Upper lobe of right lung (tissue), 1 donor: ENCODE measurements at regions not wholly inside any gene's neighbourhood (a gene's known extent, or its start where the extent isn't known, plus 50 kb on each side); places are given as distances from the start of the nearest gene placed in this dataset.

Source experiments
- ATAC-seq: fragments of 200-7000 bp; cut with Tn5 transposase; one replicate; pipeline ENCODE4 v1.9.1; 2020; ENCODE audit warnings: mild to moderate bottlenecking, moderate library complexity
- DNase-seq: peaks from one replicate; pipeline ENCODE4 v3.0.0-alpha.2; 2020
- H3K27ac ChIP-seq: fragments of 200-600 bp; one replicate; pipeline ENCODE4 v1.8.0; 2022
- H3K27me3 ChIP-seq: fragments of 200-600 bp; one replicate; pipeline ENCODE4 v1.8.0; 2022; ENCODE audit warnings: mild to moderate bottlenecking
- H3K36me3 ChIP-seq: fragments of 200-600 bp; one replicate; pipeline ENCODE4 v1.8.0; 2022
- H3K4me1 ChIP-seq: fragments of 200-600 bp; one replicate; pipeline ENCODE4 v1.8.0; 2022
- H3K4me3 ChIP-seq: fragments of 200-600 bp; one replicate; pipeline ENCODE4 v1.8.0; 2022; ENCODE audit warnings: mild to moderate bottlenecking
- H3K9me3 ChIP-seq: fragments of 200-600 bp; one replicate; pipeline ENCODE4 v1.8.0; 2022
- CTCF ChIP-seq: fragments of 200-600 bp; IDR thresholded peaks from one replicate; pipeline ENCODE4 v1.8.0; 2022; ENCODE audit warnings: antibody characterized with exemption
- intact Hi-C: fragments of 100-400 bp; cut with DNase I; formaldehyde crosslinking; loops from one replicate; pipeline ENCODE4 v1.11.0; 2022
- donor health status: DM: no; HTN: yes; CAD: no; lungs with severe emphysema.

GRCh38 chr4:66602622-66603021 is 932.3 kb upstream of the EPHA5 start:
- Histone ChIP-seq H3K27ac (no peak overlapping the region), H3K4me3 (no peak overlapping the region), H3K27me3 (no peaks in the 10 kb centered on the region), H3K4me1 (no peaks in the 10 kb centered on the region), H3K36me3 (no peaks in the 10 kb centered on the region), H3K9me3 (no peaks in the 10 kb centered on the region)
- no peak for TF ChIP-seq CTCF
- intact Hi-C loops = no loop called here
- ATAC-seq (no peak), DNase-seq (no peak)

- TF ChIP-seq CTCF = no peak
- no peak for DNase-seq
- intact Hi-C loops = no loop called here
Observed at GRCh38 chr4:66591968-66592367, 921.7 kb upstream of the EPHA5 start.

GRCh38 chr4:66590488-66591215 is 920.4 kb upstream of the EPHA5 start:
- intact Hi-C loops = no loop called here
- no peak for DNase-seq
- Histone ChIP-seq H3K9me3 (no peaks in the 10 kb centered on the region), H3K27me3 (no peaks in the 10 kb centered on the region), H3K4me1 (no peaks in the 10 kb centered on the region), H3K4me3 (no peak overlapping the region), H3K36me3 (no peaks in the 10 kb centered on the region), H3K27ac (no peak overlapping the region)
- TF ChIP-seq CTCF = no peak
- ATAC-seq = no peak

More at GRCh38 chr4:66591968-66592367, 921.7 kb upstream of the EPHA5 start:
- H3K9me3 ChIP-seq = no peaks in the 10 kb centered on the region
- H3K4me1 ChIP-seq = no peaks in the 10 kb centered on the region
- H3K4me3 ChIP-seq = no peak overlapping the region
- no peaks in the 10 kb centered on the region for H3K27me3 ChIP-seq
- H3K27ac ChIP-seq = no peak overlapping the region
- no peak for ATAC-seq
- H3K36me3 ChIP-seq = no peaks in the 10 kb centered on the region

DNA sequence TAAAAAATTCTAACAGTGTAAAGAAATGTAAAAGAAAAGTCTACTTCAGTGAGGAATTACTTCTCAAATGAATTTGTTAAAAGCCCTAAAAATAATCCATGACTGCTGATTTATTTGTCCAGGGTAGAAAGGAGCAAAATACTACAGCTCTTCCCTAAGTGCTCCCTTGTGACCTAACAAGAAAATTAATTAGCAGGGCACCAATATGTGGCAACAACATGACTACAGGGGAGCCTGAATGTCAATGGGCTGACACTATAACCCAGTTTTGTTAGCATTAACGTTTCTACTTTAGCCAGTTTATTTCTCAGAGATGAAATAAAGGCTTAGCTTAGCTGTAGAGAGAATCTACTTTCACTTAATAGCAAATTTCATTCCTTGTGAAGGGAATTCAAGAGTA is 918.9 kb upstream of the EPHA5 start:
- H3K4me3 ChIP-seq = no peak overlapping the region
- ATAC-seq (no peak), DNase-seq (no peak)
- no peaks in the 10 kb centered on the region for H3K9me3 ChIP-seq
- no peak overlapping the region for H3K27ac ChIP-seq
- intact Hi-C loops = no loop called here
- no peaks in the 10 kb centered on the region for H3K27me3 ChIP-seq
- no peak for TF ChIP-seq CTCF
- no peaks in the 10 kb centered on the region for H3K4me1 ChIP-seq
- no peaks in the 10 kb centered on the region for H3K36me3 ChIP-seq

- no peak for ATAC-seq
- Histone ChIP-seq H3K27me3 (no peaks in the 10 kb centered on the region), H3K4me3 (no peak overlapping the region), H3K9me3 (no peaks in the 10 kb centered on the region), H3K27ac (no peak overlapping the region), H3K36me3 (no peaks in the 10 kb centered on the region), H3K4me1 (no peaks in the 10 kb centered on the region)
- intact Hi-C loops = no loop called here
- no peak for TF ChIP-seq CTCF
- no peak for DNase-seq
Observed at GRCh38 chr4:66585767-66586166, 915.5 kb upstream of the EPHA5 start.

GRCh38 chr4:66577922-66578321 is 907.6 kb upstream of the EPHA5 start:
- no peak overlapping the region for H3K4me3 ChIP-seq
- DNase-seq = no peak
- no peaks in the 10 kb centered on the region for H3K4me1 ChIP-seq
- no peak overlapping the region for H3K27ac ChIP-seq
- H3K27me3 ChIP-seq = no peaks in the 10 kb centered on the region
- intact Hi-C loops = no loop called here
- H3K36me3 ChIP-seq = no peaks in the 10 kb centered on the region
- H3K9me3 ChIP-seq = no peaks in the 10 kb centered on the region
- ATAC-seq = no peak
- TF ChIP-seq CTCF = no peak
